Activated gamma-delta T cell treated with anti-CD3 and anti-CD28 coated beads, Interleukin-2, amount 50 U/mL, for 16 hours (primary cell): ENCODE measurements at regions not wholly inside any gene's neighbourhood (a gene's known extent, or its start where the extent isn't known, plus 50 kb on each side); places are given as distances from the start of the nearest gene placed in this dataset.
"Not testable (repeated sequence)": the region's sequence is repeated elsewhere in the genome, so short reads cannot be mapped to it uniquely, and the experiment has no call there.

Source experiments
- DNase-seq: peaks from one replicate; pipeline ENCODE4 v3.0.0-alpha.2; 2020; ENCODE audit warnings: low read depth

DNA sequence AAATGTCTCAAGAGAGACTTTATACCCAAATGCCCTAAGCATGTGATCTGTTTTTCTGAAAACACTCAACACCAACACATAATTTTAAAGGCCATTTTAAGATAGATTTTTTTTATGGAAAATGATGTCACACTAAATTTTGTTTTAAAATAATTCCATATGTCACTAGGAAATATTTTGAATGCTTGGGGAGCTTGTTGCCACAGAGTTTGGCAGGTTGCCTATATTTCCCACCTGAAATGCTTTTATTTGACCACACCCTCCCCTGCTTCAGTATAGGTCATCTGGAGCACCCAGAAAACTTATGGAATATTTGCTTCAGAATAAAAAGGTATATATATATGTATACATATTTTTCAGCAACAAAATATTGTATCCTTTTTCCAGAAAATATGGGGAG is 180.0 kb upstream of the ANK3 start:
- DNase-seq = no peak

GRCh38 chr10:60566096-60566495 is 176.4 kb upstream of the ANK3 start:
- no peak for DNase-seq

DNA sequence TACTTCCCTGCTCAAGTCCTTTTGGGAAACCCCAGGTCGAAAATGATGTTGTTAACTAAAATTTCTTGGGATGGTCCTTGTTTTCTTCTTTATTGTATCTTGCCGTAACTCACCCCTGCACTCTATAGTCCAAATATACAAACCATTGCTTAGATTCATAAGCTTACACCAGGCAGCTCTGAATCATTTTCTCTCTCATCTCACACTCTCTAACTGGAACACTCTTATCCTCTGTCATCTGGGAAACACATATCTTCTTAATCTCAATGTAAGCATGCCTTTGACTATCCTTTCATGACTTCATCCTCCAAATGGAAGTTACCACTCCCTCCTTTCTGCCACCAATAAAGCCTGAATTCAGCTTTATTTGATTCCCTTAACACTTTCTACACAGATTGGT is 175.8 kb upstream of the ANK3 start:
- DNase-seq = no peak

GRCh38 chr10:60564475-60564874 is 174.8 kb upstream of the ANK3 start:
- no peak for DNase-seq

DNA sequence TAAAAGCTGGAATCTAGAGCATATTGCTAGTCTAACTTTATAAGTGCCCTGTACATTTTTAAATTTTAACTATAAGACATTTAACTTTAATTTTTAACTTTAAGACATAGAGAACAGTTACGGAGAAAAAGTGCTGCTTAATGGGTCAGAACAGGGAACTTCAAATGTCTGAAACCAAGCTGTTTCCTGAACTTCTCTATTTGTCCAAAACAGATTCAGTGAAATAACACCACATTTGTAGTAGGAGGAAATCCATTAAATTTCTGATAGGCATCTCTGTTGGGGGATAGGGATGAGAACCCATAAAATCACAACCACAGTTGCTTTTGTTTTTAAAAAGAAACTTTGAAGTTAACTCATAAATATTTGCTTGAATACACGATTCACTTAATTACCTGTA is 170.8 kb upstream of the ANK3 start:
- no peak for DNase-seq

DNA sequence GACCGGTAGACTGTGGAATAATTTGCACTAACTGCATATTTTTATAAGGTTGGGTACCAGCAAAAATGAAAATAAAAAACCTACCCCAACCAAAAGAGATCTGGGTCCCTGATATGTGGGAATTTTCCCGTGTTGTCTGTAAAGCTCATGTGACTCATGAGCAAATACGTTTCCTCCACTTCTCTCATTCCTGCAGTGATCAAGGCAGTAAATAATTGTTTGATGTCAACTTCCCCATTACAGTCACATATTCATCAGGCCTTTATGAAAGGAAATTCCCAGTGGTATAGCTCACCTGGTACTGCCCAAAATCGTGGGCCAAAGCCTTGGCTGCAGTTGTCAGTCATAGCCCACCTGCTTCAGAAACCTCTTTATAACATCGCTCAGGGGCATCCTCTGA is 166.0 kb upstream of the ANK3 start:
- DNase-seq = no peak

DNA sequence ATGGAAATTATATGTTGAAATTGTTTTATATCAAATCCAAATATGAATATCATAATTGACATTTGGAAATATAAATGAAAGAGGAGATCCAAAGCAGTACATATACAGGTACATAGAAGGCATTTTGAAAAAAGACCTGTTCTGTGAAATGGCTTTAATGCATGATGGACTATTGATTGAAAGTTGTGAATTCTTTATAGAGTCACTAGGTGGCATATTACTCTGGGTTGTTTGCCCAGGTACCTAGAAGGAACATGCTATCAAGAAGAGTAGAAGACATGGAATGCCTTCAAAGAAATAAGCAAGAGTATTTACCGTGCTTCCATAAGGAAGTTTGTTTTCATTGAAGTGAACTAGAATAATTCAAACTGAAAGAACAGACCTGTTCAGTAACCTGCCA is 160.0 kb upstream of the ANK3 start:
- DNase-seq = no peak

DNA sequence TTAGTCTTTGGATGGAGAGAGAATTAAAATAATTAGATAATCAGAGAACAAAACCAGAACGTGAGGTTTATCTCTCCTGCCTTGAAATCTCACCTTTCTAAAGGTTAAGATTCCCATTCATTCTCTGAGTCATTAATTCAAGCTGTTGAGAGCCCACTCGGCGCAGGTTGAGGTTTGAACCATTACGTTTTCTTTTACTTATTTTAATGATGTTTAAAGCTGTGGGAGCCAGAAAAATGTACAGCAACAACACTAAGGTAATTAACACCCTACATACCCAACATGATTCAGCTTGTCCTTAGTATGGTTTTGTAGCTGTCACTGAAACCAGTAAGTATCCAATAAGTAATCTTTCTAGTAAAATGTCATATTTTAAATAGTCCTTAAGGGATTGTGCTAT is 153.0 kb upstream of the ANK3 start:
- no peak for DNase-seq

GRCh38 chr10:60541451-60541850 is 151.8 kb upstream of the ANK3 start:
- no peak for DNase-seq

DNA sequence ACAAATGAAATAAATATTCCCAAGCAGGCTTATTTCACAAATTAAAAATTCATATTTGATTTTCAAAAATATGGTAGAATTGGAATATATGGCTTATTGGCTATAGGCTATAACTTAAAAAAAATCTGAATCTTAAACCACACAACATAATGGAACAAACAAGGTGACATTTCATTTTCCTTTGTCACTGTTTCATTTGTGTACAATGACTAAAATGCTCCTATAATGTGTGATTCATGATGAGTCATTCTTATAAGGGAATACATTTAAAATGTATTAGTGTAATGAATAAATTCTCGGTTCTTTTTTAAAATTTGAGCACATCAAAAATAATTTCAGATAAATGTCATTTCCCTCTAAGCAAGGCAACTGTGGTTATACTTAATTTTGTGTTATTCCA is 148.0 kb upstream of the ANK3 start:
- no peak for DNase-seq

DNA sequence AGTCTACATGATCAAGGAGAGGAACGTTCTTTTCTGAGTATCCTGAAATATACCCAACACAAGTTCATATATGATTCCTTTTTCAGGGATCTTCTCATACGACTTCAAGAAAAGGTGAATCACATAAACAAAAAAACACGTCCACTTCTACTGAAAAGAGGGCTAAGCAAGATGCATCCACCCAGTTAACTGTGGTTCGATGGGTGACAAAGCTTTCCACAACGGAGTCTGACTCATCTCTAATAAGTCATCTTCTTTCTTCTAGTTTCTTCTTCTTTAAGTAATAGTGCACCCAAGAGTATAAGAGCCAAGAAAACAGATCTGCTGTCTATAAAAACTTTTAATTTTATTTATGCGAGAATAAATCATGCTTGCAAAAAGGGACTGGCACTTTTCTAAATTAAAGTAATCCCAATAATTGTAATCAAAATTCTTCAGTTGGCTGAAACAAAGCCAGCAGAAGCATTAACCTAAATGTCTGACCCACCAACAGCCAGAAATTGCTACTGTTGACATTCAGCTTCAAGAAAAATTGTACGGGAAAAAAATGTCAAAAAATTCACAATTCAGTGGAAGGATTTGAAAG is 146.9 kb upstream of the ANK3 start:
- DNase-seq = no peak

- DNase-seq = no peak
These were observed 145.8 kb upstream of the ANK3 start for GRCh38 chr10:60535427-60535826.

DNA sequence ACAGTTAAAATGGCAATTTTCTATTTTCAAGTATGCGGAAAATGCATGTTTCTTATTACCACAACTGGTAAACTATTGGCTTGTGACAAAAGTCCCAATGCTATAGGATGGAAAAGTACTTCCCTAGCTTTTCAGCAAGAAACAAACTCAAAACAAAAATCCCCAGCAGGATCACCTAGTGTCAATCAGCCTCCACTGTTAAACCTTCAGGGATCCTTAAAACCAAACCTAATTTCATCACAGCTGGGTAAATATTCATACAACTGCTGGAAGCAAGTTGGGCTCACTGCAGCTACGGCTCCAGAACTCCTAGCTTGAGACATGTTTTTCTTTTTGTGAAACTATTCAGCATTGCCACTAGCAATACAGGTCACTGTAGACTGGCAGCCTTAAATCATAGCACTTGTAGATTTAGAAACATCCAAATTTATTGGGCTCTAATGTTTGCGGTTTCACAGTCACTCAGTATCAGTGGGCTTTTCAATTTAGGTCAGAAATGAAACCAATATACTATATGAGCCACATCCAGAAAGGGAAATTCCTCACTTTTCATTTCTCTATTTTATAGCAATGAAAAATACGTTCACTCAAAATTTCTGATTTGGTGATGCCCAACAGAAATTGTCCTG is 145.2 kb upstream of the ANK3 start:
- DNase-seq = no peak

GRCh38 chr10:60532696-60533468 is 143.2 kb upstream of the ANK3 start:
- no peak for DNase-seq

GRCh38 chr10:60531006-60531405 is 141.3 kb upstream of the ANK3 start:
- DNase-seq = no peak

- no peak for DNase-seq
These were observed 138.0 kb upstream of the ANK3 start for GRCh38 chr10:60527676-60528075.

- DNase-seq = no peak
These were observed 136.3 kb upstream of the ANK3 start for GRCh38 chr10:60525716-60526585.

- peak; percentile 5 for DNase-seq
These were observed 134.9 kb upstream of the ANK3 start for GRCh38 chr10:60524541-60524940.

DNA sequence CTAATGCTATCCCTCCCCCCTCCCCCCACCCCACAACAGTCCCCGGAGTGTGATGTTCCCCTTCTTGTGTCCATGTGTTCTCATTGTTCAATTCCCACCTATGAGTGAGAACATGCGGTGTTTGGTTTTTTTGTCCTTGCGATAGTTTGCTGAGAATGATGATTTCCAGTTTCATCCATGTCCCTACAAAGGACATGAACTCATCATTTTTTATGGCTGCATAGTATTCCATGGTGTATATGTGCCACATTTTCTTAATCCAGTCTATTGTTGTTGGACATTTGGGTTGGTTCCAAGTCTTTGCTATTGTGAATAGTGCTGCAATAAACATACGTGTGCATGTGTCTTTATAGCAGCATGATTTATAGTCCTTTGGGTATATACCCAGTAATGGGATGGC is 133.7 kb upstream of the ANK3 start:
- not testable (repeated sequence) for DNase-seq

- no peak for DNase-seq
These were observed 132.9 kb upstream of the ANK3 start for GRCh38 chr10:60522617-60523016.

- DNase-seq = no peak
These were observed 132.3 kb upstream of the ANK3 start for GRCh38 chr10:60521974-60522405.

DNA sequence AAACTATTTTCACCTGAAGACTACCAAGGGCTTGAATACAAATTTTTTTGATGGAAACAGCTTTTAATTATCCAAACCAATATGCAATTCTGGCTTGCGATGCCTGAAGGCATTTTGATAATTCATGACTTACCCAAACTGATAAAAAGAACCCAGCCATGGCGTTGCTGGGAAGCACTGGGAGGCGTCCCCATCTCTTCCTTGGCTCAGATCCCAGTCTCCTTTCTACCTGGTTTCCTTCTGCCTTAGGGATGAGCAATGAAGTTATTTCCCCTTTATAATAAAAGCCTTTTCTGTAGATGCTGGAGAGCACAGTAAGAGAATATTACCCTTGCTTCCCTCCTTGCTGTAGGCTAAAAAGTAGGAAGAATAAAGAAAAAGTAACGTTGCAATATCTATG is 129.1 kb upstream of the ANK3 start:
- no peak for DNase-seq

DNA sequence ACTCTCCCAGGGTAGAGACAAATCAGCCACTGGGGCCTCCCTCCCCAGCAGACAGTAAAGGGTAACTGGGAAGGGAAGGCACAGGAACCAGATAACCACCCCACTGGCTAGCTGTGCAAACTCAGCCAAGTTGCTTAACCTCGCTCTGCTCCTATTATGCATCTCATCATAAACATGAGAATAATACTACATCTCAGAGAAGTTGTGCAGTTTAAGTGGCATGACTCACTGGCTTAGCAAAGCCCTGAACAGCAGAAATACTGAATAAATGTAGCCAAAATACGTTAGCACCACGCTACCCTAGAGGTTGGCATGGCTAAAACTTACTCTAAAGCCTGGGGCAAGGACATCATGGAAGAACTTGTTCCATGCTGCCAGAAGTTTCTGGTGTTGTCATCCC is 128.1 kb upstream of the ANK3 start:
- no peak for DNase-seq
